Suprapubic skin (tissue), 4 donors: ENCODE measurements at regions not wholly inside any gene's neighbourhood (a gene's known extent, or its start where the extent isn't known, plus 50 kb on each side); places are given as distances from the start of the nearest gene placed in this dataset.

ENCODE experiments used
- DNase-seq, 2 donors: peaks; one replicate each; pipeline ENCODE4 v3.0.0-alpha.2; 2019; ENCODE audit warnings: low spot score in 2 of 2
- H3K27ac ChIP-seq: fragments of 200-600 bp; sonication (generic); one replicate; pipeline ENCODE4 v1.5.1; 2019
- H3K27me3 ChIP-seq: fragments of 200-600 bp; sonication (generic); one replicate; pipeline ENCODE4 v1.5.1; 2019
- H3K36me3 ChIP-seq: fragments of 200-600 bp; sonication (generic); one replicate; pipeline ENCODE4 v1.5.1; 2019
- H3K4me1 ChIP-seq: fragments of 200-600 bp; sonication (generic); one replicate; pipeline ENCODE4 v1.5.1; 2019
- H3K4me3 ChIP-seq: fragments of 200-600 bp; sonication (generic); one replicate; pipeline ENCODE4 v1.5.1; 2019; ENCODE audit warnings: mild to moderate bottlenecking
- H3K9me3 ChIP-seq: fragments of 200-600 bp; sonication (generic); one replicate; pipeline ENCODE4 v1.5.1; 2019
- EP300 ChIP-seq: sonication (generic); formaldehyde crosslinking; IDR thresholded peaks from one replicate; pipeline ENCODE4 v1.6.1; 2017; ENCODE audit warnings: antibody characterized with exemption
- POLR2A ChIP-seq, 2 donors: fragments of 450-650 bp; IDR thresholded peaks; one replicate each; pipeline ENCODE4 v1.6.1; 2017; ENCODE audit warnings: antibody characterized with exemption in 2 of 2, mild to moderate bottlenecking in 2 of 2, moderate library complexity in 2 of 2
- POLR2AphosphoS5 ChIP-seq, 3 donors: sonication (generic); formaldehyde crosslinking; IDR thresholded peaks; one replicate each; pipeline ENCODE4 v1.6.1; 2017; ENCODE audit warnings: antibody characterized with exemption in 3 of 3
- WGBS: methylation state at CpG from one replicate; pipeline ENCODE4 v1.1.5; 2018; 5-methylcytosine and 5-hydroxymethylcytosine counted together
- TF ChIP-seq, protein P1 (sequence below), 2 donors: fragments of 200-600 bp in 1 of 2; fragments of 450-650 bp in 1 of 2; sonication (generic) in 1 of 2; IDR thresholded peaks; one replicate each; pipeline ENCODE4 v1.5.1; 2016 to 2019; ENCODE audit warnings: antibody characterized with exemption in 2 of 2, mild to moderate bottlenecking in 1 of 2, moderate library complexity in 1 of 2

GRCh38 chr6:120852293-120852849 is 481.9 kb downstream of the TBC1D32 start:
- DNase-seq, result no peak
- H3K27ac ChIP-seq, result no peak overlapping the region
- no peaks in the 10 kb centered on the region for H3K4me1 ChIP-seq
- 59% methylated on average over 1 of the region's 1 CpG for WGBS
- H3K36me3 ChIP-seq, result no peaks in the 10 kb centered on the region
- no peaks in the 10 kb centered on the region for H3K27me3 ChIP-seq
- TF ChIP-seq EP300 (no peak), POLR2AphosphoS5 (IDR thresholded peaks at IDR 0.05) (no peak), POLR2A (IDR thresholded peaks at IDR 0.05) (no peak)
- TF ChIP-seq, protein P1, sequence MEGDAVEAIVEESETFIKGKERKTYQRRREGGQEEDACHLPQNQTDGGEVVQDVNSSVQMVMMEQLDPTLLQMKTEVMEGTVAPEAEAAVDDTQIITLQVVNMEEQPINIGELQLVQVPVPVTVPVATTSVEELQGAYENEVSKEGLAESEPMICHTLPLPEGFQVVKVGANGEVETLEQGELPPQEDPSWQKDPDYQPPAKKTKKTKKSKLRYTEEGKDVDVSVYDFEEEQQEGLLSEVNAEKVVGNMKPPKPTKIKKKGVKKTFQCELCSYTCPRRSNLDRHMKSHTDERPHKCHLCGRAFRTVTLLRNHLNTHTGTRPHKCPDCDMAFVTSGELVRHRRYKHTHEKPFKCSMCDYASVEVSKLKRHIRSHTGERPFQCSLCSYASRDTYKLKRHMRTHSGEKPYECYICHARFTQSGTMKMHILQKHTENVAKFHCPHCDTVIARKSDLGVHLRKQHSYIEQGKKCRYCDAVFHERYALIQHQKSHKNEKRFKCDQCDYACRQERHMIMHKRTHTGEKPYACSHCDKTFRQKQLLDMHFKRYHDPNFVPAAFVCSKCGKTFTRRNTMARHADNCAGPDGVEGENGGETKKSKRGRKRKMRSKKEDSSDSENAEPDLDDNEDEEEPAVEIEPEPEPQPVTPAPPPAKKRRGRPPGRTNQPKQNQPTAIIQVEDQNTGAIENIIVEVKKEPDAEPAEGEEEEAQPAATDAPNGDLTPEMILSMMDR (IDR thresholded peaks at IDR 0.05), result no peak
- H3K9me3 ChIP-seq, result no peaks in the 10 kb centered on the region
- H3K4me3 ChIP-seq, result no peak overlapping the region

DNA sequence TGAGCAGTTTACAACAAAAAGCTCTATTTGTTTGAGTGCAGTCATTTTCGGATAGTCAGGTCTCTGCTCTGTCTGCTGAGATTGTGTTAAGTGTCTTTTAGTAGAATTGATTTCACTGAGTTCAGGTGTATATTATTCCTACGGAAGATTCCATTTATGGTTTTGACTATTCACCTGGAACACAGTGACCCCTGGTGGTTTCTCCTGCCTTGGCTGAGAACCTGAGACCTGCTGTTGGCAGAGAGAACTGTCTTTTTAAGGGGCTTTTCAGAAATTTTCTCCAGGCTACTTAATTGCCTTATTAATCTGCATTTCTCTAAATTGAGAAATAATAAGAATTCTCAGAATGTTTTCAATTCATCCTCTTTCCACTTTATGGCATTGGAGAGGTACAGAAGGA is 508.0 kb downstream of the TBC1D32 start:
- TF ChIP-seq EP300 (no peak), POLR2AphosphoS5 (IDR thresholded peaks at IDR 0.05) (no peak), POLR2A (IDR thresholded peaks at IDR 0.05) (no peak)
- TF ChIP-seq, protein P1 (IDR thresholded peaks at IDR 0.05), result peak in 1 of 2 donors; percentile 20
- no peak for DNase-seq
- Histone ChIP-seq H3K27ac (no peak overlapping the region), H3K9me3 (no peaks in the 10 kb centered on the region), H3K4me3 (no peak overlapping the region), H3K4me1 (no peaks in the 10 kb centered on the region), H3K36me3 (no peaks in the 10 kb centered on the region), H3K27me3 (no peaks in the 10 kb centered on the region)
- WGBS, result 40% methylated on average over 2 of the region's 2 CpGs

DNA sequence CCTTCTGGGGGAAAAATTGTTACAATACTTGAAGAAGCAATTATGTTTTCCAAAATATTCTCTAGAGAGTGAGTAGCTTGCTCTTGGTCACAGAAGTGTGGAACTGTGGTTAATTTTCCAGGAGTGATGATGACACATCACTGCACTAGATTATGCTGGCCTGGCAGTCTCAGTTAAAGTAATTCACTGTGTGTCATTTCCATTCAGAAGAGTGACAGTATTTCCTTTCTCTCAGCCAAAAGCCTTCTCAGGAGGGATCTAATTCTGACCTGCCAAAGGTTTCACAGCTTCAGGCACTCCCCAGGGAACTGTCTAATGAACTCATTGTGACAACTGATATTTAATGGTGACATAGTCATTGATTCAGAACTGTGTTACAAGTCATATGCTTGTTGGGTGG is 517.5 kb downstream of the TBC1D32 start:
- Histone ChIP-seq H3K4me1 (no peaks in the 10 kb centered on the region), H3K36me3 (no peaks in the 10 kb centered on the region), H3K27me3 (no peaks in the 10 kb centered on the region), H3K4me3 (no peak overlapping the region), H3K27ac (no peak overlapping the region), H3K9me3 (no peaks in the 10 kb centered on the region)
- DNase-seq, result no peak
- TF ChIP-seq, protein P1 (IDR thresholded peaks at IDR 0.05), result no peak
- no peak for TF ChIP-seq POLR2A (IDR thresholded peaks at IDR 0.05)
- TF ChIP-seq EP300, result no peak
- TF ChIP-seq POLR2AphosphoS5 (IDR thresholded peaks at IDR 0.05), result no peak

DNA sequence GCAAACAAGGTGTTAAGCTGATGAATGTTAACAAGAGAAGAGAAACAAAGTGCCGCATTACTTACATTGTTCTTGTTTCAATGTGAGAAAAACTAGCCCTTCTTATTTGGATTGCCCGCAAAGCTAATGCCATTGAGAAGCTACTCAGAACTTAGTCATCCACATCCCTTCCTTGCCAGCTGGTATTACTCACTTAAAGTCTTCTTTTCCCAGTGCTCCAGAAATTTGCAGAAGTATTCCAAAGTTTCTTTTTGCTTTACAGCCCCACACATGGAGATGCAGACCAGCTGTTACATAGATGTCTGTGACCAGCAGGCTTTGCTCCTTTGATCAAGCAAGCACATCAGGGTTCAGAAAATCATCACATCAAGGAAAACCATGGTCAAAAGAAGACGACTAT is 529.0 kb downstream of the TBC1D32 start:
- Histone ChIP-seq H3K9me3 (no peaks in the 10 kb centered on the region), H3K27ac (no peak overlapping the region), H3K27me3 (no peaks in the 10 kb centered on the region), H3K4me3 (no peak overlapping the region), H3K36me3 (no peaks in the 10 kb centered on the region), H3K4me1 (no peaks in the 10 kb centered on the region)
- DNase-seq, result no peak
- WGBS, result 77% methylated on average over 3 of the region's 3 CpGs
- no peak for TF ChIP-seq POLR2A (IDR thresholded peaks at IDR 0.05)
- TF ChIP-seq POLR2AphosphoS5 (IDR thresholded peaks at IDR 0.05), result no peak
- TF ChIP-seq, protein P1 (IDR thresholded peaks at IDR 0.05), result no peak
- no peak for TF ChIP-seq EP300

- TF ChIP-seq, protein P1 (IDR thresholded peaks at IDR 0.05), result no peak
- no peak for TF ChIP-seq EP300
- TF ChIP-seq POLR2A (IDR thresholded peaks at IDR 0.05), result no peak
- TF ChIP-seq POLR2AphosphoS5 (IDR thresholded peaks at IDR 0.05), result no peak
- no peaks in the 10 kb centered on the region for H3K4me1 ChIP-seq
- H3K36me3 ChIP-seq, result no peaks in the 10 kb centered on the region
- no peak overlapping the region for H3K4me3 ChIP-seq
- H3K27me3 ChIP-seq, result no peaks in the 10 kb centered on the region
- no peaks in the 10 kb centered on the region for H3K9me3 ChIP-seq
- no peak for DNase-seq
- H3K27ac ChIP-seq, result no peak overlapping the region
- WGBS, result 66% methylated on average over 2 of the region's 2 CpGs
Observed at GRCh38 chr6:120804612-120805011, 529.7 kb downstream of the TBC1D32 start.
